IPS-18c (cell line): ENCODE measurements at regions not wholly inside any gene's neighbourhood (a gene's known extent, or its start where the extent isn't known, plus 50 kb on each side); places are given as distances from the start of the nearest gene placed in this dataset.

Source experiments
- H3K4me3 ChIP-seq: 2 replicates; pipeline ENCODE4 v1.7.0; 2013; ENCODE audit warnings: low read depth, mild to moderate bottlenecking, low read length, moderate library complexity; ENCODE audit not compliant: insufficient read depth
- H3K9me3 ChIP-seq: one replicate; pipeline ENCODE4 v1.6.1; 2013; ENCODE audit warnings: mild to moderate bottlenecking, low read length, moderate library complexity; ENCODE audit not compliant: control insufficient read depth, insufficient read depth

DNA sequence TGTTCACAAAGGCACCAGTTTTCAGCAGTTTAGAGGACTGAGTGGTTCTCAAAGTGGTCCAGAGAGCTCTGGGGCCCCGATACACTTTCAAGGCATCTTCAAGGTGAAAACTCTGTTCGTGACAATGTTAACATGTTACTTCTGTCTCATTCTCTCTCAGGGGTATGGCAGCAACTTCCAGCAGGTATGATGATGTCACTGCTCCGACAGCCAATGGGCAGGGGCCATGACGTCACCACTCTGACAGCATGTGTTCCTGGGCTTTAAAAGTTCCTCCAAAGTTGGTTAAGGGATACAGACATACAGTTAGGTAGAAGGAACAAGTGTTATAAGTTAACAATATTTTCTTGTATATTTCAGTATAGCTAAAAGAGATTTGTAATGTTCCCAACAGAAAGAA is 87.9 kb downstream of the KLF15 start:
- no peaks in the 10 kb centered on the region for H3K9me3 ChIP-seq
- no peak overlapping the region for H3K4me3 ChIP-seq

DNA sequence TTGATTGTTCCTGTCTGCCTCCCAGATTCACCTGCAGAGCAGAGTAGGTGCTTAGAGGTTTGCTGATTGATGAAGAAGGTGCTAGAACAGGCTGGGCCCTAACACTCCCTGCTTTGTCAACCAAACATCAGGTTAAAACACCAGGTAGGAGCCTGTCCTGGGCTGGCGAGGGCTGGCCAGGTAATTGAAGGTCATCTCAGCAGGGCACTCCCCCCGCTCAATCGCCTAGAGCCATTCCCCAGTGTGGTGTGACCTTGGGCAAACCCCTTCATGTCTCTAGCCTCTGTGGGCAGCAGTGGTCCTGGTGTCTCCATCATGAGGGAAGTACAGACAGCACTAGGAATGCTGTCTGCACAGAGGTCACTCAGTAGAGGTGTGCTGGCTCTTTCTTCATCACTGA is 88.3 kb downstream of the KLF15 start:
- H3K4me3 ChIP-seq = no peak overlapping the region

DNA sequence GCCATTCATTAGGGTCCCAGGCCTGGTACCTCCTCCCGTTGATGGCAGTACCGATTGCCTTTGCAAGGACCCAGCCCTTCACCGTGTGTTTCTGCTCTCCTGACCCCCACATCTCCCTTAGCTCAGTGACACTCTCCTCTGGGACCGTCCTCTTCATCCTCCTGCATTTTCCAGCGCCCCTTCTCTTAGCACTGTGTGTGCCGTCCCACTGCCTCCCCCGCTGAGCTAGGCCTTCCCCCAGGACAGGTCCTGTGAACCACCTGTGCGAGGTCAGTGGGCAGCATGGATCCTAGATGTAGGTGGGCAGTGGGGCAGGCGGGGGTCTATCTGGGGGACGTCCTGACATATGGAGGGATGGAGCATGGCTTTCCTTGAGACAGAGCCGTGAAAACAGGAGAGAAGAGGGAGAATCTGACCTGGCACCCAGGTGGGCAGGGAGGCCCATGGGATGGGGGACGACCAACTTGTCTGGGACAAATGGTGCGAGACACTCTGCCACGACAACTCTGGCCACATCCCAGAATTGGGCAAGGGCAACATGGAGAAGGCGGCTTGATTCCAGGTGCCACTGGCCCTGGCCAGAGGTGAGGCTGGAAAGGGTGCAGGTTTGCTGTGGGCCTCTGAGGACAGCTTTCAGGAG is 87.7 kb upstream of the ALDH1L1 start:
- no peak overlapping the region; the same call in 1 of the 2 replicates for H3K4me3 ChIP-seq
- no peaks in the 10 kb centered on the region for H3K9me3 ChIP-seq

More for the DNA sequence above, 88.3 kb downstream of the KLF15 start:
- H3K9me3 ChIP-seq = no peaks in the 10 kb centered on the region

DNA sequence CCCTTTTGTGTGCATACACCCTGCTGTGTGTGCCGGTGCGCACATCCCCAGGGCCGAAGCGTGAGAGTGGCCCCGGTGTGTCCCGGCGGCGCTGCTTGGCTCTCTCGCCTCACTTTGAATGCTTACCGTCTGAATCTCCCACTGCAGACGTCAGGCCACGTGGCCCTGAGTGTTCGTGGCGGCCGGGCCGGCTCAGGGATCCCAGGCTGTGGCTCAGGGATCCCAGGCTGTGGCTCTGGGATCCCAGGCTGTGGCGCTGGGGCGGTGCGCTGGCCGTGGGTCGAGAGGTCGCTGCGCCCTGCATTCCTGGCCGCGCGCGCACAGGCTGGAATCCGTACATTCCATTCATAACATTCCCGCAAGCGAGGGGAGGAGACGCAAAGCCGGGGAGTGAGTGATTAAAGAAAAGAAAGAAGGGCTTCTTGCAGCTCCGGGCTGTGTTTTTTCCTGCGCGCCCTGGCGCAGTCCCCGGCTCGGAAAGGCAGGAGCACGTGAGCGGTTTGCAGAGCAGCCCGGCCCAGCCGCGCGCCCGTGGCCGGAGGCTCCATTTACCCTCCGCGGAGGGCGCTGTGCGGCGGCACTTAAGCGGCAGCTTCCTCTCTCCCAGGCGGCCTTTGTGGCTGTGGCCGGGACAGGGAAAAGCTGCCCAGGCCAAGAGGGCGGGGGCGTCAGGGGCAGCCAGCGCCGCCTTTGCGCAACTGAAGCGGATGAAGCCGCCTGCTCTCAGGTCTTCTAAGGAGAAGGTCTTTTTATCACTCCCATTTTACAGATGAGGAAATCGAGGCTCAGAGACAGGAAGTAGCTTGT is 87.0 kb upstream of the ALDH1L1 start:
- peak overlapping the region; percentile 48 for H3K4me3 ChIP-seq
- no peaks in the 10 kb centered on the region for H3K9me3 ChIP-seq

DNA sequence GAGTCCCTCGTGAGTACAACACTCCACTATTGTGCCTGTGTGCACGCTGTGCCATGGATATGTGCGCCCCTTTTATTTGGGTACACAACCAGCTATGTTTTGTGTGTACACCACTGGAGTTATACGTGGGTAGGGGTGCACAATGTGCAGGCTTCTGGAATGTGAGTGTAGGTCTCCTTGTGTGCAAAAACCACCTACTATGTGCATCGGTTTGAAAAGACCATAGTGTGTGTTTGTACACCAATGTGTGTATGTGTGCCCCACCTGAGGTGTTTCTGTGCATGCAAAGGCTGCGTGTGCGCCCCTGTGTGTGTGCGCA is 86.4 kb upstream of the ALDH1L1 start:
- peak overlapping the region; percentile 48 for H3K4me3 ChIP-seq
- no peaks in the 10 kb centered on the region for H3K9me3 ChIP-seq

DNA sequence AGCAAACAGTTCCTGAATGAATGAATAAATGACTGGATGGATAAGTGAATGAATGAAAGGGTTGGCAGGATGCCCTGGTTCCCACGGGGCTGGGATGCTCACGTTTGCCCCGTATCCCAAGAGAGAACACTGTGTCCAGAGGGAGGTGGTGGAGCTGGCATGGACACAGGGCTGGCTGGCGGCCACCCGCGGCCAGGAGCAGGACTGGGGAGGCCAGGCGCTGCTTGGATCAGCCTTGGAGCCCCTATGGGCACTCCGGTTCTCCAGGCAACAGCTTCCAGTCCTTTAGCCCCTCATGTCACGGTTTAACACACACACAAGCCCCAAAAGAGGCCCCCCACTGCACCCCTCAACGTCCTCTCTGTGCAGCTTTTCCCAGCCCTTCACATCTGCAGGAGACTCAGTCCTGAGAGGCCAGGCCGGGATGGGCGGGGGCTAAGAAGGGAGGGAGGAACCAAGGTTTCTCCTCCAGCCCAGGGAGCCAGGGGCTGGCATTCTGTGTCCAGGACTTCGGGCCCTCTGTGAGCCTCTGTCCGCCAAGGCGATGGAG is 86.0 kb upstream of the ALDH1L1 start:
- no peaks in the 10 kb centered on the region for H3K9me3 ChIP-seq
- no peak overlapping the region; the same call in 1 of the 2 replicates for H3K4me3 ChIP-seq

DNA sequence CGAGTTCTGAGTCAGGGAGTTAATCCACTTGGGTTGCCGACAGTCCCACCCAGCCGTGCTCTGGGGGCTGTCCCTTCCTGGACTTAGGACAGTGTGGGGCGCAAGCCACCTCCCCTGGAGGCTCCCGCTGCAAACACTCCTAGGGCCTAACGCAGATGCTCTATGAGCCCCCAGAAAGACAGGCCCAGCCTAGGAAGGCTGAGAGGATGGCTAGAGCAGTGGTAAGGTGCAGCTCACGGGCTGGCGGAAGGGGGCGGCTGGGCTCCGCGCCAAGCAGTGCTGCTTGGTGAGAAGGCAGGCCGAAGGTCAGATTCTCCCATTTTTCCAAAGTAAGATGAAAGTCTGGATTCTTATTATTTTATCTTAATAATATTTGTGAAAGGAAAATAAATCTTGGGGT is 84.6 kb upstream of the ALDH1L1 start:
- H3K9me3 ChIP-seq = no peaks in the 10 kb centered on the region
- H3K4me3 ChIP-seq = no peak overlapping the region

DNA sequence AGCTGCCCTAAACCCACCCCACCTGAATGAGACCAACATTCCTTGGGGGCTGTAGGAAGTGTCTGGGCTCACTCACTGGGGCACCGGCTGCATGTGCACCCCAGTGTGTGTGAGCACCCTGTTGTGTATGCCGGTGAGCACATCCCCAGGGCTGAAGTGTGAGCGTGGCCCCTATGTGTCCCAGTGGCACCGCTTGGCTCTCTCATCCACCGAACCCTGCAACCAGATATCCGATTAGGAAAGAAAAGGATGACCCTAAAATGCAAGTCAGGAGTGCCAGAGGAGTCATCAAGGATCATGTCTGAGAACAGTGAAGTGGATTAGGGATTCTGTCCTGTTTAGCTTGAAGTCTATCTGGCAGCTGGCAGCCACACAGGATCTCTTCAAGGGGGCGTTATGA is 84.0 kb upstream of the ALDH1L1 start:
- Histone ChIP-seq H3K9me3 (no peaks in the 10 kb centered on the region), H3K4me3 (no peak overlapping the region)

DNA sequence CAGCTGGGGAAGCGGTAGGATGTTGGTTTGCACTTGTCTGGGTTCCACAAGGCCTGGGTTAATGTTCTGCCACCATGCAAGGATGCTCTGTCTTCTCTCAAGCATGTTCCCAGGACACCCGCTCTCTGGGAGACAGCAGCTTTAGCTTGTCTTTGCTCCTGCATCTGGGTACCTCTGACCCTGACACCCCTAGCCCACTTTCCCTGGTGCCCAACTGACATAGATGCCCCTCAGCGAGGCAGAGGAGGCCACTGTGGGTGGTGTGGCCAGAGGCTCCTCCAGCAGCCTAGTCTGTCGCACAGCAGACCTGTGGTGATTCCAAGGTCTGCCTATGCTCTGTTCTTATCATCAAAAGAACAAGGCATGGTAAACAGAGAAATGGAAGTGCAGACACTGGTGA is 83.6 kb upstream of the ALDH1L1 start:
- no peaks in the 10 kb centered on the region for H3K9me3 ChIP-seq
- no peak overlapping the region for H3K4me3 ChIP-seq

DNA sequence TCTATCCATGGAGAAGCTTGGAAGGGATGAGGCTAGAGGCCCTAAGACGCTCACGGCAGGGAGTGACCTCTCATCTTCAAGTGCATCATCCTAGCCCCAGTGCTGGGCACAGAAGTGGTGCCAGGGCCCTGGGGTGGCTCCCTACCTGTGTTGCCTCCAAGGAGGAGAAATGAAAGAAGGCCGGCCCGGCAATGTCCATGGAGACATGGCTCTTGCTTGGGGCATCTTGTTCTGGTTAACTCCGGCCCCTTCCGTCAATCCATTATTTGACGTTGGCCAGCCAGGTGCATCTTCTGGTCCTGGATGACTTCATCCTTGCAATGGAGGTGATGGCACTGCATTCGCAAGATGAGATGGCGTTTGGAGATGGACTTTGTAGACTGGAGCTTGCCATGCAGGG is 83.2 kb upstream of the ALDH1L1 start:
- Histone ChIP-seq H3K4me3 (no peak overlapping the region), H3K9me3 (no peaks in the 10 kb centered on the region)

DNA sequence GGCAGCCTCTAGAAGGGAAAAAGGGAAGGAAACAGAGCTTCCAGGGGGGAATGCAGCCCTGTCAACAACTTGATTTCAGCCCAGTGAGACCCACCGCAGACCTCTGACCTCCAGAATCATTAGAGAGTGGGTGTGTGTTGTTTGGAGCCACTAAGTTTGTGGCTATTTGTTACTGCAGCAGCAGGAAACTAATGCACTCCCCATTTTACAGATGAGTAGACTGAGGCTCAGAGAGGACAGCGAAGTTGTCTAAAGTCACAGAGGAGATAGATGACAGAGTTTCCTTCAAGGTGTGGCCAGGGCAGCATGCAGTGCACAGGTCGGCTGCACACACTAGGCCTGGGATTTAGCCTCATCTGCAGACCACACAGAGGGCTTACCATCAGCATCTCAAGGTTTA is 81.8 kb upstream of the ALDH1L1 start:
- Histone ChIP-seq H3K9me3 (no peaks in the 10 kb centered on the region), H3K4me3 (no peak overlapping the region)

DNA sequence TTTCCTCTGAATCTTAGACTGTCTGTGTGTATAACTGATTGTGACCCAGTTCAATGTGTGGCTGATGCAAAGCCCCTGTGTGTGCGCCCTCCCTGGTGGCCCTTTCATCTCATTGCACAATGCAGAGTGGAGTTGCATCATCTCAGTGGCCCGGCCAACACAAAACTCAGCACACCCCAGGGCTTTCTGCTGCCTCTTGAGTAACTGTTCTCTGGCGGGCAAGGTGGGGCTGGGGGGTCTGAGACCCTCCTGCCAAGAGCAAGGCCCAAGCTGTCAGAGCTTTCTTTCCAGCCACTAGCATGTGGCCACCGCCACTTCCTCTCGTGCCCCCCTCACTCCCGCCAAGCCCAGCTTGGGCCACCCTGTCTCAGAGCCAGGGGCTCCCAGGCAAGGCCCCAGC is 80.7 kb upstream of the ALDH1L1 start:
- H3K4me3 ChIP-seq = no peak overlapping the region

DNA sequence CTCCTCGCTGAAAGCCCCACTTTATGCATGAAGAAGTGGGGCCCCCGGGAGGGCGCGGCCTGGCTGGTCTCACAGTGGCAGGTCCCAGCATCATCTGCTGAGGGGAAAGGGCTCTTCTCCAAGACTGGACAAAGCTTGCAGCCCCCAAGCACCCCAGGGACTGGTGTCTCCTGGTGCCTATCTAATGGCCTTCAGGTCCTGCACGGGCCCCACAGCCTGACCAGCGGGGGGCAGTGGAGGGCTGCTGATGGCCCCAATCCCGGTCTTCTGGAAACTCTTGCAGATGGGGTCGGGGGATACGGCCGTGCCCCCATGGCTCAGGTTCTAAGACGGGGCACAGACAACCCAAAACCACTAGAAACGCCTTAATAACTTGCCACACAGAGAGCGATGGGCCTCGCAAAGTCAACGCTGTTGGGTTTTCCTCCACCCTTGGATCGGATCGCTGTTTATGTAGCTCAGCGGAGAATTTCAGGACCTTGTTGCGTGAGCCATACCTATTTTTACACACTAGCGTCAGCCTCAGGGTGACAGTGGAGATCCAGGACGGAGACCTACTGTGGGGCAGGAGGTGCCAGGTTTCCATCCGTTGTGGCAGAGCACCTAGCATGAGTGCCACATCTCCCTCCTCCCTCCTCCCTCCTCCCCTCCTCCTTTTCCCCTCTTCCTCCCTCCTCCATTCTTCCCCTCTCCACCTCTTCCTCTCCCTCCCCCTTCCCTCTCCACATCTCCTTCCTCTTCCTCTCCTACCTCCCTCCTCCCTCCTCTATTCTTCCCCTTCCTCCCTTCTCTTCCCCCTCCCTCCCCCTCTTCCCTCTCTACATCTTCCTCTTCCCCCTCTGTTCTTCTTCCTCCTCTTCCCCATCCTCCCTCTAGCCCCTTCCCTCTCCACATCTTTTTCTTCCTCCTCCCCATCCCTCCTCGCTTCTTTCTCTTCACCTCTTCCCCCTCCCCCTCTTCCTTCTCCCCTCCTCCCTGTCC is 79.3 kb upstream of the ALDH1L1 start:
- no peak overlapping the region for H3K4me3 ChIP-seq
- no peaks in the 10 kb centered on the region for H3K9me3 ChIP-seq

More for the DNA sequence above, 80.7 kb upstream of the ALDH1L1 start:
- no peaks in the 10 kb centered on the region for H3K9me3 ChIP-seq

DNA sequence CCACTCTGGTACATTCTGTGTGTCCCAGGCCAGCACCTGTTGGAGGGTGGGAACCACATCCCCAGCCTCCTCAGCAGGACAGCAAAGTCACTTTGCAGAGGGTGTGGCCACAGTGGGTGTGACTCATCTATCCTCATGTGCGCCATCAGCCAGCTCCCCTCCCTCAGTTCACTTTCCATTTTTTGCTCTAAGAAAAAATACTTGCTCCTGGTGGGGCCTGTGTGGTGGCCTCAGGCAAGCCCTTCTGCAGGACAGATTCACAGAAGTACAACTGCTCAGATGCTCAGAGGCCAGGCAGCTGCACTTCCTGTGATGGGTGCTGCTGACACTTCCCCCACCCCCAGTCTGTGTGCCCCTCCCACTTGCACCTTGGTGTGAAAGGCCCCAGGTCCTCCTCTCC is 78.3 kb upstream of the ALDH1L1 start:
- H3K4me3 ChIP-seq = no peak overlapping the region
- H3K9me3 ChIP-seq = no peaks in the 10 kb centered on the region

DNA sequence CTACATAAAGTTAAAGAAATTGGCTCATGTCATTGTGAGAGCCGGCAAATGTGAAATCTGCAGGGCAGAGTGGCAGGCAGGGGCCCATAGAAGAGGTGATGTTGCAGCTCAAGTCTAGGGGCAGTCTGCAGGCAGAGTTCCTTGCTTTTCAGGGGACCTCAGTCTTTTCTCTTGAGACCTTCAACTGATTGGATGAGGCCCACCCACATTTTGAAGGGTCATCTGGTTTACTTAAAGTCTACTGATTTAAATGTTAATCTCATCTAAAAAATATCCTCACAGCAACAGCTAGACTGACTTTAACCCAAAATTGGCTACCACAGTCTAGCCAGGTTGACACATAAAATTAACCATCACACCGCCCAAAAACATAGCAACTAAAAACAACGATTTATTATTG is 77.6 kb upstream of the ALDH1L1 start:
- no peak overlapping the region for H3K4me3 ChIP-seq
- H3K9me3 ChIP-seq = no peaks in the 10 kb centered on the region

DNA sequence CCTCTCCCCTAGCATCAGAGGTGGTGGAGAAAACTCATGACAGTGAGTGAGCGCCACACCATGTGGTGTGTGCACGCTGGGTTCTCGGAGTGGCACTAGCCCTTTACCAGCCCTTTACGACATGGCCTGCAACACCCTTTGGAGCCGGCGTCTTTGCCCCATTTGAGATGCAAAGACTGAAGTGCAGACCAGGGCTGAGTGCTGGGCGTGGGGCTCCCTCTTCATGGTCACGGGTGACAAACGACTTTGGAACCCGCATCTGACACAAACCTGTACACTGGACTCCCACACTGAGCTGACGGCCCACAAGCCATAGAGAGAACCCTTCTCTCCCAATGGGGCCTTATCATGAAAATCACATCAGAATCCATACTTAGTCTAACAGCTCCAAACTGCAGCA is 76.8 kb upstream of the ALDH1L1 start:
- H3K4me3 ChIP-seq = no peak overlapping the region
- H3K9me3 ChIP-seq = no peaks in the 10 kb centered on the region

DNA sequence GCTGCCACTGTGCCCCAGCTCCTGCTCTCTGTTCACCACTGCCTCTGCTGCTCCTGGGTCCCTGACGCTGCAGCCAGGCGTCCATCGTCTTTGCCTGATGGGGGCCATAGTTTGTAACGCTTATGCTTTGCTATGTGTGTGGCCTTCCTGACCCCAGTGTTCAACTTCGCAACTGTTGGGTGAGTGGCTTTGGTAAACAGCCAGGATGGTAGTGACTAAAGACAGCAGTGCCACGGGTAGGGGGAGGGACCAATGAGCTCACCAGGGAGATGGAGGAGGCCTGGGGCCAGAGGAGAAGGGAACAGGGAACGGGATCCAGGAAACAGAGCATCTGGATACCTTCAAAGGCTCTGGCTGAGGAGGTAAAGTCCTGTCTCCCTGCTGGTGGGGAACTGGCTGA is 75.9 kb upstream of the ALDH1L1 start:
- H3K9me3 ChIP-seq = no peaks in the 10 kb centered on the region
- no peak overlapping the region for H3K4me3 ChIP-seq
